OCI-LY3 (cell line): ENCODE measurements at regions not wholly inside any gene's neighbourhood (a gene's known extent, or its start where the extent isn't known, plus 50 kb on each side); places are given as distances from the start of the nearest gene placed in this dataset.
"Not testable (repeated sequence)": the region's sequence is repeated elsewhere in the genome, so short reads cannot be mapped to it uniquely, and the experiment has no call there.

ENCODE experiments used
- CTCF ChIP-seq: fragments of 200-600, 300-600 bp; sonication (generic); IDR thresholded peaks from 2 replicates; pipeline ENCODE4 v1.5.1; 2014; ENCODE audit warnings: antibody characterized with exemption, low read length, low read depth
- EZH2phosphoT487 ChIP-seq: fragments of 200-600 bp; shearing (Covaris generic); IDR thresholded peaks from 2 replicates; pipeline ENCODE4 v1.6.1; 2018; ENCODE audit warnings: antibody characterized with exemption, mixed run types, low read depth

- TF ChIP-seq CTCF, EZH2phosphoT487: not testable (repeated sequence)
Measured at GRCh38 chr4:49215082-49215479, 229.0 kb downstream of the CWH43 start.
